Astrocyte of the hippocampus (primary cell): ENCODE measurements at regions not wholly inside any gene's neighbourhood (a gene's known extent, or its start where the extent isn't known, plus 50 kb on each side); places are given as distances from the start of the nearest gene placed in this dataset.
"Not testable (repeated sequence)": the region's sequence is repeated elsewhere in the genome, so short reads cannot be mapped to it uniquely, and the experiment has no call there.

Source experiments
- DNase-seq: peaks from one replicate; pipeline ENCODE4 v3.0.0; 2011; ENCODE audit warnings: low read depth, low spot score

DNA sequence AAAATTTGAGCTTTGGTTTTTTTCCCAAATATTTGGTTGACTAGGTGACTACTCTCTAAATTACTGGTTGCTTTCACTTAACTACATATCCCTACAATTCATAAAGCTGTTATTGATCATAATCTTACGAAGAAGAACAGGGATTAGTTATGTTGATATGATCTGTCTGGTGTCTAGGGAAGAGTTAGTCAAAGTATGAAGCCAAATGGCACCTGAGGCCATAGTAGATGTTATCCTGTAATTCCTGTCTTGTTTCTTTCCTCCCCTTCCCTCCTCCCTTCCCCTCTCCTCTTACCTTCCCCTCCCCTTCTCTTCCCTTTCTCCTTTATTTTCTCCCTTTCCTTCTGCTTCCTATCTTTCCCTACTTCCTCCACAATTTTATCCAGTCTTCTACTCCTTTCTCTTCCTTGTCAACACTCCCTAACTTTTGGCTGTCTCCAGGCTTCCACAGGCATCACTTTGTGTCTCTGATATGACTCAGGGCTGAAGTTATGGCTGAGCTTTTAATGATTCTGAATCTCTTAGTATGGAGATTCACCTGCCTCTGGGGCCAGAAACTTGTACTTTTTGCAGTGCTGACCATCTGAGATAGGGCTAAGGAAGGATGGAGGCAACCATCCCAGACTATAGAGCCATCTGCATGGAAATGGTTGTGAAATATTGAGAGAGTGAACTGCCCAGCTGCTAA lies 149.9 kb upstream of the TCF4 start:
- no peak for DNase-seq

GRCh38 chr18:55737266-55737665 lies 149.3 kb upstream of the TCF4 start:
- DNase-seq, result no peak

DNA sequence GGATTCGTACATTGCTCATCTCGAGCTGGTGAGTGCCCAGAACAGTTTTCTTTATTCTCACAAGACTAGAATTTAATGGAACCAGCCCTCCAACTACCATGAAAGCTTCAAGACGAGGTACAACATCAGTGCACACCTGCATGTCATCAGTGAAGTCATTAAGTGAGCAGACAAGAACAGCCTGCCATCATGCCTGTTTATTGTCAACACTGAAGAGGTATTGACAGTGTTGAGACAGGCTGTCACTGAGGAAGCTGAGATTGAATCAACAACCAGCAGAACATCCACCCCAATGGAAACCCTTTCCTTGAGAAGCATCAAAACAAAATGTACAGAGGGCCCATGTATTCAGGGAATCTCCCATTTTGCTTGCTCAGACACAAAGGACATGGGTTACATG lies 148.0 kb upstream of the TCF4 start:
- DNase-seq, result no peak

GRCh38 chr18:55735199-55735855 lies 147.3 kb upstream of the TCF4 start:
- no peak for DNase-seq

GRCh38 chr18:55732227-55733106 lies 144.5 kb upstream of the TCF4 start:
- DNase-seq, result peak; percentile 49

- no peak for DNase-seq
These were observed 143.6 kb upstream of the TCF4 start for GRCh38 chr18:55731594-55732042.

DNA sequence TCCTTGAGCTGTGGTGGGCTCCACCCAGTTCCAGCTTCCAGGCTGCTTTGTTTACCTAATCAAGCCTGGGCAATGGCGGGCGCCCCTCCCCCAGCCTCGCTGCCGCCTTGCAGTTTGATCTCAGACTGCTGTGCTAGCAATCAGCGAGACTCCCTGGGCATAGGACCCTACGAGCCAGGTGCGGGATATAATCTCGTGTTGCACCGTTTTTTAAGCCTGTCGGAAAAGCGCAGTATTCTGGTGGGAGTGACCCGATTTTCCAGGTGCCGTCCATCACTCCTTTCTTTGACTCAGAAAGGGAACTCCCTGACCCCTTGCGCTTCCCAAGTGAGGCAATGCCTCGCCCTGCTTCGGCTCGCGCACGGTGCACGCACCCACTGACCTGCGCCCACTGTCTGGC lies 133.0 kb upstream of the TCF4 start:
- DNase-seq, result not testable (repeated sequence)

GRCh38 chr18:55713707-55714106 lies 125.7 kb upstream of the TCF4 start:
- no peak for DNase-seq

DNA sequence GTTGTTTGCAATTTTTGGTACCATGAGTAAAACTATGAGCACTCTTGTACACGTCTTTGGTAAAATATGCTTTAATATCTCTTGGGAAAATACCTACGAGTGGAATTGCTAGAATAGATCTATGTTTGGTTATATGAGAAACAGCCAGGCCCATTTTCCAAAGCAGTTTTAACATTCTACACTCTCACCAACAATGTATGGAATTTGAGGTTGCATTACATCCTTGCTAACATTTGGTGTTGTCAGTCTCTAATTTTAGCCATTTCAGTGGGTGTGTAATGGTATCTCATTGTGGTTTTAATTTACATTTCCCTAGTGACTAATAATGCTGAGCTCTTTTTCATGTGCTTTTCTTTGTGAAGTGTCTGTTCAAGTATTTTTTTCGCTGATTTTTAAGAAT lies 118.9 kb upstream of the TCF4 start:
- DNase-seq, result peak; percentile 9

DNA sequence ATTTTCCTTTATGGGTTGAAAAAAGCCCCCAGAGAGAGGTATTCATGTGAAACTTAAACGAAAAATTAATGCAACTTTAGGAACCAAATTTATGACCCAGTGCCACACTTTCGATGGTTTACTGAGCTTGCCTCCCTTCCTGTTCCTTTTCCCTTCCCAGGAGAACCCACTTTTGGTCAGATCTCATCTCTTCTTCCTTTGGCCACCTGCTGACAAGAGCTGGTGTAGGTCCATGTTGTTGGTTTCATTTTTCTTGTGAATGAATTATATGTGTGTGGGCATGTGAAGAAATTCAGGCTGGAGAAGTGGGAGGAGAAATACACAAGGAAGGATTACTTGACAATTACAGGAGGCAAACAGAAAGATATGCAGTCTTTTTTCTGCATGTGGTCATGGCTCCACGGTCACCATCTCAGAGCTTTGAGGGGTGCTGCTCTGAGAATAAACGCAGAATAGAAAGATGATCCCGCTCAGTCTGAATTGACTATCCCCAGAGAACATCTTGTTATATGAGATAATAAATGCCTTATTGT lies 111.3 kb upstream of the TCF4 start:
- DNase-seq, result no peak

DNA sequence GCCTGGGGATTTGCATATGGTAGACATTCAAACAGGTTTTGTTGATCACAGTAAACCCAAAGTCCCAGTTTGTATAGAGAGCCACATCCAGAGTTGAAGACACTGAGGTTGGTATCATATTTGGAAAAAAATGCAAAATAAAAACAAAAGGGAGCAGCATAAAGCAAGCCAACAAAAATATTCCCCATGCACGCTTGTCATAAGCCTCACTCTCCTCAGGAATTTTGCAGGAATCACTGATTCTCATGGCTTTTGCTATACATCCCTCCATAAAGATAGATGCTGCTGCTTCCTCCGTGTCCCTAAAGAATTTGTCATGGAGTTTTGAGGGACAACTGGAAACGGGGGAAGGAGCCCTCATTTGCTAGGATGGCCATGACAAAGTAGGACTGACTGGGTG lies 108.8 kb upstream of the TCF4 start:
- DNase-seq, result no peak

- peak; percentile 65 for DNase-seq
These were observed 107.1 kb upstream of the TCF4 start for GRCh38 chr18:55695091-55695490.

DNA sequence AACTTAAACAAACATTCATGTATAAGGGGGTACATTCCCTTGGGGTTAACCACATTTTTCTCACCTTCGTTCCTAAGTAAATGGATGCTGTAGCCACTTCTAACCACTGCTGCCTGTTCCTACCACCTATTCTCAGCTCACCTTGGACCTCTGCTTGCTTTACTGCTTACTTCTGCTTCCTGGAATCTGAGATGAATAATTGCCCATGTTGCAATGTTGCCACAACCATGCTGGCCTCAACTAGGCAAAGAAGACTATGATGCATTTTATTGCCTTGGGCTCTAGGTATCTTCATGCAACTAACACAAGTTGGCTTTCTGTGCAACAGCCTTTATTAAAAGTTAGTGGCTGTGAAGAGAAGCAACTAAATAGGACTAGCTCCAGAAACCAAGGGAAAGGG lies 106.3 kb upstream of the TCF4 start:
- peak; percentile 6 for DNase-seq

- no peak for DNase-seq
These were observed 100.0 kb upstream of the TCF4 start for GRCh38 chr18:55688030-55688429.

- no peak for DNase-seq
These were observed 99.1 kb upstream of the TCF4 start for GRCh38 chr18:55687106-55687505.

- DNase-seq, result no peak
These were observed 97.6 kb upstream of the TCF4 start for GRCh38 chr18:55685638-55686037.

DNA sequence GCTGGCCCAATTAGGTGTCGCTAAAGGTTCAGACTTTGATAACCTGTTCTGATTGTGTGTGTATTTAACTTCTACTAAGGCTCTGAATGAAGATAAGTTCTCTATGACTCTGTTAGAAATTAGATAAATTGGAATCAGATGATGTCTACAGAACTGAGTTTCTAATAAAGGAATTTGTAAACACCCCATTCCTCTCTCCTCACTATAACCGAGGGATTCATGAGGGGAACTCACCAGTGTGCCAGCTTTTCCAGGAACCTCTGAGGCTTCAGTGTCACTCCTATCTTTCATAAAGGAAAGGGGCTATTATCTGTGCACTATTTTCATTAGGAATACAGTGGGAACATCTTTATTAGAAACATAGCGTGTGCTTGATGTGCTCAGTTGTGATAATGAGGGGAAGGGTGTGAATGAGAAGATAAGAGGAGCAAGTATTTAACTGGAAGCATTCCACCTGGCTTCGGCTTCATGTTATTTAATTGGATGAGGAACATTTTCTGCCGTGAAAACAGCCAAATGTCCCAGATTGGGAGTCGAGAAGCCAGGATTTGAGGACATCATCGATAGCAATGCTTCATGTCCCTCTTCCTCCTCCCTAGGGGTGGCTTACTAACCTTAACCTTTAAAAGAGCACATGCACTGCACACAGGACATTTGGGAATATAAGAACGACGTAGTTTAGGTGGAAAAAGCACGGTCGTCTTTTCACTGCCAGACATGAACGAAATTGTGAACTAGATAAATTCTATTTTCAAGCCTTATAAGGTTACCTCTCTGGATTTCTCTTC lies 84.8 kb upstream of the TCF4 start:
- DNase-seq, result no peak

- no peak for DNase-seq
These were observed 77.5 kb upstream of the TCF4 start for GRCh38 chr18:55665506-55665905.

DNA sequence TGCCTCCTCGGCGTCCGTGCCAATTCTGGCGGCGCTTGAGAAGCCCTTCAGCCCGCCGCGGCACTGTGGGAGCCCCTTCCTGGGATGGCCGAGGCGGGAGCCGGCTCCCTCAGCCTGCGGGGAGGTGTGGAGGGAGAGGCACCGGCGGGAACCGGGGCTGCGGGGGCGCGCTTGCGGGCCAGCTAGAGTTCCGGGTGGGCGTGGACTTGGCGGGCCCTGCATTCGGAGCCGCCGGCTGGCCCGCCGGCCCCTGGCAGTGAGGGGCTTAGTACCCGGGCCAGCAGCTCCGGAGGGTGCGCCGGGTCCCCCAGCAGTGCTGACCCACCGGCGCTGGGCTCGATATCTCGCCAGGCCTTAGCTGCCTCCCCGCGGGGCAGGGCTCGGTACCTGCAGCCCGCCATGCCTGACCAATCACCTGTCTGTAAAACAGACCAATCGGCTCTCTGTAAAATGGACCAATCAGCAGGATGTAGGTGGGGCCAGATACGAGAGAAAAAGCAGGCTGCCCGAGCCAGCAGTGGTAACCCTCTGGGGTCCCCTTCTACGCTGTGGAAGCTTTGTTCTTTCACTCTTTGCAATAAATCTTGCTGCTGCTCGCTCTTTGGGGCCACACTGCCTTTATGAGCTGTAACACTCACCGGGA lies 76.9 kb upstream of the TCF4 start:
- not testable (repeated sequence) for DNase-seq

DNA sequence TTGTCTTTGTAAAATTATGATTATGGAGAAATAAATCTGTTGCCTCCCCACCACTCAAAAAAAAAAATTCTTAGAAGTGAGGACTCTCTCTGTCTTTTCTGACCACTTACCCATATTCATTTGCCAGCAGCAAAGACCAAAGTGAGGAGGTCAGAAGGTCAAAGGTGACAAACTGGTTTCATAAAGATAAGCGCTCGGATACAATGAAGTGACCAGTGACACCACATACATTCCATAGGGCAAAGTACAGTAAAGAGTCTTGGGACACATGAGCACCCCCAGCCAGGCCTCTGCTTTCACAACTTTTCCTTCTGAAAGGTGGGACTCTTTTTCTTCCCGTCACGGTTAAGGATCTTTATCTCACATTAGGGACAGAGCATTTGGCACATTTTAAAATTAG lies 75.9 kb upstream of the TCF4 start:
- no peak for DNase-seq

DNA sequence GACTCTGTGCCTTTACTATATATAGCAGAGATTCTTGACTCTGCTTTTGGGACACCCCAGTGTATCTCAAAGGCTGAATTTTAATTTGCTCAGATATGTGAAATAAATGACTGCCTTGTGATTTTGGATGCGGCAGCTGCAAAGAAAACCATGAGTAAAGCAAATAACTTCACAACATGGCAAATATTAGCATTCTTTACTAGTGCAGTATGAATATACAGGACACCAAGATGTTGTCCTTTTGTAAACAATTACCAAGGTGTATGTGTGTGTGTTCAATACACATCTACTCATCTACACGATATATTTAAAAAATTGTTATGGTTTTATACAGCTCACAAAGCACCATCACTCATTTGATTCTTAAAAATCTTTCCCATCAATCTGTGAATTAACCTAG lies 70.6 kb upstream of the TCF4 start:
- no peak for DNase-seq
